ENCODE measurements at regions not wholly inside any gene's neighbourhood (a gene's known extent, or its start where the extent isn't known, plus 50 kb on each side); places are given as distances from the start of the nearest gene placed in this dataset.
A peak's percentile ranks its signal among the peaks of the same experiment; 100 is the strongest.

GRCh38 chr7:106606120-106606519 is 54.8 kb downstream of the CCDC71L start:
- H3K4me3 ChIP-seq (ENCODE audit: low read depth, low read length) = no peak overlapping the region
- no peak for DNase-seq (ENCODE audit: low read depth)

DNA sequence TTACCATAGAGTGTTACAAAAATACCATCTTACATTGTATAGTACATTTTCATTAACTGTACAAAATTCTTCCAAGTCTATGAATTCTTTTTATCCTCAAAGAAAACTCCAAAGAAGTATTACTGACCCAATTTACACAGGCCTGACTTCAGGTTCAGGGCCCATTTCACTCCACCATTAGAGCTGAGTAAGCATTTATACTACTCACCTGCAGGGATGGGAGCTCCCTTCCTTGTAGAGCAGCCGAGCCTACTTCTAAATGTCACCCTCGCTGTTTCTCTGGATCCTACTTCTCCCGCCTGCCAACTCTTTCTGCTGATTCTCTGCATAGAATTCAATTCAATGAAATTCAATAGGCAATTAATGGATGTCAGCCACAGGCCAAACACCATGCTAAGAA is 56.0 kb downstream of the CCDC71L start:
- no peak for DNase-seq (ENCODE audit: low read depth)
- no peak overlapping the region for H3K4me3 ChIP-seq (ENCODE audit: low read depth, low read length)

GRCh38 chr7:106604303-106604924 is 56.5 kb downstream of the CCDC71L start:
- H3K4me3 ChIP-seq (ENCODE audit: low read depth, low read length) = no peak overlapping the region
- DNase-seq (ENCODE audit: low read depth) = no peak

GRCh38 chr7:106603346-106603745 is 57.6 kb downstream of the CCDC71L start:
- no peak overlapping the region for H3K4me3 ChIP-seq (ENCODE audit: low read depth, low read length)
- no peak for DNase-seq (ENCODE audit: low read depth)

GRCh38 chr7:106602062-106602461 is 58.9 kb downstream of the CCDC71L start:
- no peak overlapping the region for H3K4me3 ChIP-seq (ENCODE audit: low read depth, low read length)
- no peak for DNase-seq (ENCODE audit: low read depth)

DNA sequence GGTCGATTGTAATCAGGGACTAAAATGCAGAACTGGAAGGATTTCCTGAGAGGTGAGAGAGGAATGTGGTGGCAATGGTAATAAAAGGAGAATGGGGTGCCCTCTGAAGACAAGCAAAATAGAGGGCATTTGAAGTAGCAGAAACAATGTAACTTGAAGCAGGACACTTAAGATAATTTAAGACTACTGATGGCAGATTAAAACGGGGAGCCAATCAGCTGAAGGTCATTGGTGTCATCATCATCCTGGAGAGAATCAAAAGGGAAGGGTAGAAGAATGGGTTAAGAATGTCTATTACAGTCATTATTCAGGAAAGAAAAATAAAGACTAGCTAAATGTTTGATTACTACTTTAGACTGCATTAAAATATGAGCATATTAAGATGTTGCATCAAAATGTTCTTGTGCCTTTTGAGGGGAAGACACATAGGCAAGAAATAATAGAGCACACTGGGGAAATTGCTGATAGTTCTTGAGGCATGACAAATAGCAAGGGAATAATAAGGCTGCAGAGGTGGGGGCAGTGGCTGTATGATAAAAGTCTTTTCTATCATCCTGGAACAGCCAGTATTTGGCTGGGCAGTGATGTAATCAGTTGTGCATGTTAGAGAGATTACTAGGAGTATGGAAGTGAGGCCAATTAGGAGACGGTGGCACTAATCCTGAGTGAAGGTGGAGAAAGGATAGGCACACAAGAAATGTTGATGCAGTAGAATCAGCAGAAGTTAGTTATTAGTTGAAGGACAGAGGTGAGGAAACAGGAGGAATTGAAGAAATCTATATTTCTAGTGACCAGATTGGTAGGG is 60.2 kb downstream of the CCDC71L start:
- H3K4me3 ChIP-seq (ENCODE audit: low read depth, low read length) = no peak overlapping the region
- no peak for DNase-seq (ENCODE audit: low read depth)

DNA sequence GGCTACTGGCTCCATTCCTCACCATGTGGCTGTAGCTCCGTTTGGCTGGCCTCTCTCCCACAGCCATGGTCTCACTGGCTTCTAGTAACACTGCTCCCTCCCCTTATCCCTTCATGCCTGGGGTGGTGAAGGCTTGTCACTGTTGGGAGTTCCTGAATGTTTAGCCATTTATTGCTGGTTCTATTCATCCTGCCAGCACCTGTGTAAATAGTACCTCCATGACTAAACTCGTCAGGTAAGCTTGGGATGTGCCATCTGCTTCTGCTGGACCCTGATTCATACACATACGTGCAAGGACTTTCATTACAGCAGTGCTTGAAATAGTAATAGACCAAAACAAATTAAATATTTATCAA is 61.6 kb downstream of the CCDC71L start:
- no peak for DNase-seq (ENCODE audit: low read depth)
- H3K4me3 ChIP-seq (ENCODE audit: low read depth, low read length) = no peak overlapping the region

DNA sequence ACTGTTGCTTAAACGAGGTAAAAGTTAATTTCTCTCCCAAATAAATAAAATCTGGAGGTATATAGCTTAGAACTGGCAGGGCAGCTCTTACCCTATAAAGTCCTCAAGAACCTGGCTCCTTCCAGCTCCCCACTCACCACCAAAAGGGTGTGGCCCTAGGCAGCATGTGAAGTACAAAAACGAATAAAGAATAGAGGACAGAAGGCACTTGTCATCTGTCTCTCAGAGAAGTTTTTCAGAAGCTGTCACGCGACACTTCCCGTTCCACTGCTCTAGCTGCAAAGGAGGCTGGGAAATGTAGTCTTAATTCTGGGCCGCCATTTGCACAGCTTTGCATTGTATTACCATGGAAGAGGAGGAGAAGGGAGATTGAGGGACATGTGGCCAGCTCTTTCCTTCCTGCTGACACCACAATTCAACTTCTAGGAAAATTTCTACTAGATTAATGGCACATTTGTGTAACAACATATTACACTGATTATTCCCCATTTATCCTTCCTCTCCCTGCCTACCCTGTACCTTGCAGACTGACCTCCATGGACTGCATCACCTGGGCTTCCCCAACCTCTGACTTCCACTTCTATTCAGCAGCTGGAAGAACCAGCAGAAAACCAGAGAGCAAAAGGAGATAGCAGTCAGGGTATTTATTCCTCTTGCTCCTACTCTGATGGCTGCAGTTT is 62.2 kb downstream of the CCDC71L start:
- DNase-seq (ENCODE audit: low read depth) = no peak

GRCh38 chr7:106597751-106598546 is 63.0 kb downstream of the CCDC71L start:
- no peak for DNase-seq (ENCODE audit: low read depth)
- H3K4me3 ChIP-seq (ENCODE audit: low read depth, low read length) = no peak overlapping the region

More for the DNA sequence above, 62.2 kb downstream of the CCDC71L start:
- peak overlapping the region; percentile 37 for H3K4me3 ChIP-seq (ENCODE audit: low read depth, low read length)

DNA sequence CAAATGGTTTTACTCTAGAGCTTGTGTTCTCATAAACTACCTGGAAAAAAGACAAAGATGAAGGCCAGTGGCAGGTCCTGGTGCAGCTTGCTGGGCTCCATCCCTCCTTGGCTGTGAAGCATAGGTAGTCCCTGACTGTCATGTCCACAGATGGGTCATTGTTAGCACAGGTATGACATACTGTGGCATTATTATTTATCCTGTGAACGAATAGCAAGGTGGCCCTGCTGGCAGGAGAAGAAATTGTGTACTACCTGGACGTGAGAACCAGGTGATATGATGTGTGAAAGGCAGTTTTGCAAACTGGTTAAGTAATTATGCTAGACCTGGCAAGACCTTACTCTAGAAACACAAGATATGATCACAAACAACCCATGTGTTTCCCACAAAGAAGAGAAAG is 63.9 kb downstream of the CCDC71L start:
- no peak overlapping the region for H3K4me3 ChIP-seq (ENCODE audit: low read depth, low read length)
- DNase-seq (ENCODE audit: low read depth) = no peak

GRCh38 chr7:106595922-106596321 is 65.0 kb downstream of the CCDC71L start:
- no peak overlapping the region for H3K4me3 ChIP-seq (ENCODE audit: low read depth, low read length)
- no peak for DNase-seq (ENCODE audit: low read depth)

GRCh38 chr7:106593028-106593417 is 67.9 kb downstream of the CCDC71L start:
- no peak overlapping the region for H3K4me3 ChIP-seq (ENCODE audit: low read depth, low read length)
- DNase-seq (ENCODE audit: low read depth) = no peak

DNA sequence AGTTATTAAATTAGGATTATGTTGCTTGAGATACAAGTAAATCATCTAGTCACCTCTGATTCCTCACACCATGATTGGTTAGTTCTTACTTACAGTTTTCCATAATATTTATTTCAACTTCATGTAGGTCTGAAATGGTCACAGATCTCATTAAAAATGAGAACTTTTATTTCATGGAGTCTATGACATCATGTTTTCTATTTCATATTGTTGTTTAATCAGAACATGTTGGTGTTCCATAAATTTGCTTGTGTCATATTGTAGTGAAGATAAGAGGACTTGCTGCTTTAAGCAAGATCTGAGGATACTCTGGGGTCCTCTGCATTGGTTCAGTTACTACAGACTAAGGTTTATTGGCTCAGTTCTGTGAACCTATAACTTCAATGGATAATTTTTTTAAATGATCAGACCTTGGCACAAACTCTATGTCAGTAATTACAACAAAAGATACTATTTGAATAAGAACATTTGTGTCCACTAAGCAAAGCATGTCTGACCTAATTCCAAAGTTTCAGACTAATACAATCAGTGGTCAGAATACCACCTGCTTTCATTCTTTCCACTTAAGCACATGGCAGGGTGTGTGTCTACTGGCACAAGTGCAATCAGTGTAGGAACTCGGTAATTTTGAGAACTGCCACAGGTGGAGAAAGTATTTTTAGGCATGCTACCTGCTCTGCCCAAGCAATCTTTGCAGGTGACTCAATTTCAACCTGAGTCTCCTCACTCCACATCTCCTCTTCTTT is 68.5 kb downstream of the CCDC71L start:
- no peak overlapping the region for H3K4me3 ChIP-seq (ENCODE audit: low read depth, low read length)
- DNase-seq (ENCODE audit: low read depth) = no peak

DNA sequence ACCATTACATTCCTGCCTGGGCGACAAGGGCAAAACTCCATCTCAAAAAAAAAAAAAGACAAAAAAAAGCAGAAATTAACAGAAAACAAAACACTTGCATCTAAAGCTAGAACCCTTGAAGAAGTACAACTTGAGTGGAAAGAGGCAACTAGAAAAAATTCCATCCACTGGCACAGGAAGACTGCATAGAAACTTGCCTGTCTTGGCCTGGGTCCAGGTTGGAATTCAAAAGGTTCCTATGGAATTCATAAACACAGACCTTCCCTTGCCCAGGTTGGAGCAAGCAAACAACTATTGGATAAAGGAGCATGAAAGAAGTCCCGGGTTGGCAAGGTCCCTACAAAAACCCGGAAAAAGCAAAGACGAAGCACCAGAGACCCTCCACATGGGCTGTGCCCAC is 69.8 kb downstream of the CCDC71L start:
- no peak for DNase-seq (ENCODE audit: low read depth)
- H3K4me3 ChIP-seq (ENCODE audit: low read depth, low read length) = no peak overlapping the region

DNA sequence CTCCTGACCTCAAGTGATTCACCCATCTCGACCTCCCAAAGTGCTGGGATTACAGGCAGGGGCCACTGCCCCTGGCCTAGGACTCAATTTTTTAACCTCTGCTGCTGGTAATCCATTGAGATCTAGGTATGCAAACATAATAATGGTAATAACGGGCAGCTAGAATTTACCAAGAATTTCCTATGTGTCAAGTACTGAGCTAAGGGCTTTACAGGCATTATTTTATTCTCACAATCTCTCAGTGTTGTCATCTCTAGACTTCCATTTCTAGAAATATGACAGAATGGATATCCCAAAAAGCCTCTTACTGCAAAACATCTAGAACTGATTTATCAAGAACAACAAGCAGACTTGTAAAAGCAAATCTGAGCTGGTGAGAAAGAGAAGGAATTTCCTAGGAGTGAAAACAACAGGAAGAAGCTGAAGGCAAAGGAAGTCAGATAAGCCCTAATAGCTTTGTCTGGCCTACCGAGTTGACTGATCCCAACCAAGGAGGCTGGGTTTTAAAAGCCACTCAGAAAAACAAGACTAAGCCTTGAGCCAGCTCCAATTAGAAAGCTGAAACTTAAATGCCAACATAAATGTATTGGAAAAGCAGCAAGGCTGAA is 70.6 kb downstream of the CCDC71L start:
- H3K4me3 ChIP-seq (ENCODE audit: low read depth, low read length) = no peak overlapping the region
- DNase-seq (ENCODE audit: low read depth) = no peak

DNA sequence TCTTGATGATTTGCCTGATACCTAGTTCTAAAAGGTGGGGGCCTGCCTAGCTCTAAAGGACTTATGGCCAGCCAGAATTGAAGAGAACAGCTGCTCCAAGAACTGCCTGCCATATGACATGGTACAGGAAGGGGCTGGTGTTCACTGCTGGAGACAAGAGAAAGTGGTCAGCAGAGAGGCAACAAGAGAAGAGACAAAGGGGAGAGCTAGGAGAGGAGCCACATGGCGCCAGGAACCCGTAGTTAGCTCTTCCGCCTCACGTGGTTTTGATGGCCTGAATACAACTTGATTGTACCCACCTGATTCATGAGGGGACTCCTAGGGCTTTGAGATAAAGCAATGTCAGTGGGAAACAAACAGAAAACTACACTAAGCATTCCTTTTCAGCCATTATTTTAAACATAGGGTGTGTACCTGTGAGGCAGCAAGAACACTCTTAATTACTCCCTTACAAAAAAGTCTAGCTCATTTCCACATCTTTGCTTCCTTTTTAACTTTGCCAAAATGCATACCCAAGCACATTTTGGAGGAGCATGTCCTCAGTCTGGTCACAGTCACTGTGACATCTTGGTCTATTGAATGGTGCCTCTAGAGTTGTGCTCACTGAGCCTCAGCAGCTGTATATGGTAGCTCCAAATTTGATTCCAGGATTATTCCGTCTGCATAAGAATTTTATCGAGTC is 71.6 kb downstream of the CCDC71L start:
- no peak for DNase-seq (ENCODE audit: low read depth)
- no peak overlapping the region for H3K4me3 ChIP-seq (ENCODE audit: low read depth, low read length)

DNA sequence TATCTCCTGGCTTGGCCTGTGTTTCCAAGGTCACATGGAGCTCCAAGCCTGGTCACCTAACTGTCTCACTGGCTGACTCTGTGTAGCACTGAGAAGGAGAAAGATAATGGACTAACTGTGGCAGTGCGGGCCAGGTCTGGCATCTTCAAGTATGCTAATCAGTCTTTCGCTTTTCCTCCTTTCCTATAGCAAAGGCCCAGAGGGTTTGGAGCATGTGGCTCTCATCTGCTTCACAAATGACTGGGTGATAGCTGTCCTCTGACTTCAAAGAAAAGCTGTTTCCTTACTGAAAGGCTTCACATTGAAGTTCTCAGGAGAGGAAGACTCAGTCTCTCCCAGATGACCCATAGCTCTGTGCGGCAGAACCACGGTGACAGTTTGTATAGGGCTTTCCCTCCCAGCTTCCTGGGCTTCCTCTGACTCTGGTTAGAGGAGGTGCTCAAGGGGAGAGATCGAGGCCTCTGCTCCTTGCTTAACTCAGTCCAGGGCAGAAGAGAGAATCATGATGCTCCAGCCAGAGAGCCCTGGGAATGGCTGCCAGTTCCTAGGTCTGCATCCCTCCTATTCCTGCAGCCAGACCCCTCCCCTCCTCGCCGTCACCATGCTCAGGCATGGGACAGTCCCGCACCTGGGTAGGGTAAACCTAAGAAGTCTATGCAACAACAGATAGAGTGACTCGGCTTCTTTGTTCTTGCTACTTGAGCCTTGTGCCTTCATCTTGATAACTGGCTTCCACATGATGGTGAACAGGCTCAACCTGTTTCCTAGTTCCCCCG is 72.3 kb downstream of the CCDC71L start:
- no peak for DNase-seq (ENCODE audit: low read depth)
- H3K4me3 ChIP-seq (ENCODE audit: low read depth, low read length) = no peak overlapping the region
